Suprapubic skin (tissue), 4 donors: ENCODE measurements at regions not wholly inside any gene's neighbourhood (a gene's known extent, or its start where the extent isn't known, plus 50 kb on each side); places are given as distances from the start of the nearest gene placed in this dataset.

Experiments
- DNase-seq, 2 donors: peaks; one replicate each; pipeline ENCODE4 v3.0.0-alpha.2; 2019; ENCODE audit warnings: low spot score in 2 of 2
- H3K27ac ChIP-seq: fragments of 200-600 bp; sonication (generic); one replicate; pipeline ENCODE4 v1.5.1; 2019
- H3K27me3 ChIP-seq: fragments of 200-600 bp; sonication (generic); one replicate; pipeline ENCODE4 v1.5.1; 2019
- H3K36me3 ChIP-seq: fragments of 200-600 bp; sonication (generic); one replicate; pipeline ENCODE4 v1.5.1; 2019
- H3K4me1 ChIP-seq: fragments of 200-600 bp; sonication (generic); one replicate; pipeline ENCODE4 v1.5.1; 2019
- H3K4me3 ChIP-seq: fragments of 200-600 bp; sonication (generic); one replicate; pipeline ENCODE4 v1.5.1; 2019; ENCODE audit warnings: mild to moderate bottlenecking
- H3K9me3 ChIP-seq: fragments of 200-600 bp; sonication (generic); one replicate; pipeline ENCODE4 v1.5.1; 2019
- CTCF ChIP-seq, 2 donors: fragments of 200-600 bp in 1 of 2; fragments of 450-650 bp in 1 of 2; sonication (generic) in 1 of 2; IDR thresholded peaks; one replicate each; pipeline ENCODE4 v1.5.1; 2016 to 2019; ENCODE audit warnings: antibody characterized with exemption in 2 of 2, mild to moderate bottlenecking in 1 of 2, moderate library complexity in 1 of 2
- EP300 ChIP-seq: sonication (generic); formaldehyde crosslinking; IDR thresholded peaks from one replicate; pipeline ENCODE4 v1.6.1; 2017; ENCODE audit warnings: antibody characterized with exemption
- POLR2A ChIP-seq, 2 donors: fragments of 450-650 bp; IDR thresholded peaks; one replicate each; pipeline ENCODE4 v1.6.1; 2017; ENCODE audit warnings: antibody characterized with exemption in 2 of 2, mild to moderate bottlenecking in 2 of 2, moderate library complexity in 2 of 2
- POLR2AphosphoS5 ChIP-seq, 3 donors: sonication (generic); formaldehyde crosslinking; IDR thresholded peaks; one replicate each; pipeline ENCODE4 v1.6.1; 2017; ENCODE audit warnings: antibody characterized with exemption in 3 of 3
- WGBS: methylation state at CpG from one replicate; pipeline ENCODE4 v1.1.5; 2018; 5-methylcytosine and 5-hydroxymethylcytosine counted together

DNA sequence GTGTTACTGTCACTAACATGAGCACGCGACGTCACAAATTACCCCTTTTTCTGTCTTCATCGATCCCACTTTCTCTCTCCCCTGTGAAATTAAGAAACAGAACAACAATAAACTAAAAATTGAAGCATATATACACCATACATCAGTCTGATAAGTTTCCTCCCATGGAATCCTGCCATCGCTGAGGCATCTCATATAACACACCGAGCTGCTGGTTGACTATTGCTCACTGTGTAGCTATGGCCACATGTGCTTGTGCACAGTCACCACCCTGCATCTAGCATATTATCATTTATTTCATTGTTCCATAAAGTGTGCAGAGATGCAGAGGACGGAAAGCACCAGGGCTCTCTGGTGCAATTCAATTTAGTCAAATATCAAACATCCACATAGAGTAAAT is 777.9 kb upstream of the ARRDC4 start:
- 88% methylated on average over 7 of the region's 7 CpGs for WGBS
- H3K4me3 ChIP-seq = no peak overlapping the region
- no peak for DNase-seq
- H3K4me1 ChIP-seq = no peaks in the 10 kb centered on the region
- no peaks in the 10 kb centered on the region for H3K27me3 ChIP-seq
- H3K9me3 ChIP-seq = no peaks in the 10 kb centered on the region
- H3K27ac ChIP-seq = no peak overlapping the region
- H3K36me3 ChIP-seq = no peaks in the 10 kb centered on the region
- no peak for TF ChIP-seq POLR2A (IDR thresholded peaks at IDR 0.05)
- TF ChIP-seq CTCF (IDR thresholded peaks at IDR 0.05) = no peak
- no peak for TF ChIP-seq POLR2AphosphoS5 (IDR thresholded peaks at IDR 0.05)
- TF ChIP-seq EP300 = no peak

- DNase-seq = no peak
- WGBS = 71% methylated on average over 3 of the region's 3 CpGs
- Histone ChIP-seq H3K9me3 (peaks cover 4% of the 10 kb centered on the region), H3K27ac (no peak overlapping the region), H3K4me3 (no peak overlapping the region), H3K36me3 (no peaks in the 10 kb centered on the region), H3K4me1 (no peaks in the 10 kb centered on the region), H3K27me3 (no peaks in the 10 kb centered on the region)
- TF ChIP-seq POLR2A (IDR thresholded peaks at IDR 0.05) (no peak), EP300 (no peak), CTCF (IDR thresholded peaks at IDR 0.05) (no peak), POLR2AphosphoS5 (IDR thresholded peaks at IDR 0.05) (no peak)
Measured at GRCh38 chr15:97189162-97189780, 771.2 kb upstream of the ARRDC4 start.

DNA sequence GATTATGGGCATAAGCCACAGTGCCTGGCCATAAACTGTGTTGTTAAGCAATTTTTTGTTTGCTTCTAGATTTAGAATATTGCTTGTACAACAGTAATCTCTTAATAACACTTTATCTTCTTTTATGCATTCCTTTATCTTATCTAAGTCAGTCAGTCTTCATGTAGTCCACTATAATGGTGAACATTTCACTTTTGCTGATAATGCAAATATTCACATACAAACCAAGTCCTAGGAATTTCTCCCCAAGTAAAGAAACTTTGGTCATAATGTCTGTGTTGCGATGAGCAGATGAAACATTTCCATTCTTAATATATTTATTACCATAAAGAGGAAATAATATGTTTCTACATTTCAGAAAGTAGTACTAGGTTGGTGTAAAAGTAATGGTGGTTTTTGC is 765.8 kb upstream of the ARRDC4 start:
- H3K9me3 ChIP-seq = peaks cover 4% of the 10 kb centered on the region
- 98% methylated on average over 1 of the region's 1 CpG for WGBS
- TF ChIP-seq POLR2A (IDR thresholded peaks at IDR 0.05) = no peak
- no peak for TF ChIP-seq CTCF (IDR thresholded peaks at IDR 0.05)
- TF ChIP-seq POLR2AphosphoS5 (IDR thresholded peaks at IDR 0.05) = no peak
- no peak for TF ChIP-seq EP300
- H3K36me3 ChIP-seq = no peaks in the 10 kb centered on the region
- DNase-seq = no peak
- no peaks in the 10 kb centered on the region for H3K4me1 ChIP-seq
- H3K4me3 ChIP-seq = no peak overlapping the region
- no peak overlapping the region for H3K27ac ChIP-seq
- no peaks in the 10 kb centered on the region for H3K27me3 ChIP-seq

- Histone ChIP-seq H3K4me1 (no peaks in the 10 kb centered on the region), H3K27ac (no peak overlapping the region), H3K4me3 (no peak overlapping the region), H3K36me3 (no peaks in the 10 kb centered on the region), H3K27me3 (no peaks in the 10 kb centered on the region), H3K9me3 (peaks cover 4% of the 10 kb centered on the region)
- DNase-seq = no peak
- 75% methylated on average over 16 of the region's 16 CpGs for WGBS
- TF ChIP-seq POLR2AphosphoS5 (IDR thresholded peaks at IDR 0.05) = no peak
- TF ChIP-seq EP300 = no peak
- no peak for TF ChIP-seq POLR2A (IDR thresholded peaks at IDR 0.05)
- TF ChIP-seq CTCF (IDR thresholded peaks at IDR 0.05) = no peak
Measured at GRCh38 chr15:97196048-97197014, 764.2 kb upstream of the ARRDC4 start.

DNA sequence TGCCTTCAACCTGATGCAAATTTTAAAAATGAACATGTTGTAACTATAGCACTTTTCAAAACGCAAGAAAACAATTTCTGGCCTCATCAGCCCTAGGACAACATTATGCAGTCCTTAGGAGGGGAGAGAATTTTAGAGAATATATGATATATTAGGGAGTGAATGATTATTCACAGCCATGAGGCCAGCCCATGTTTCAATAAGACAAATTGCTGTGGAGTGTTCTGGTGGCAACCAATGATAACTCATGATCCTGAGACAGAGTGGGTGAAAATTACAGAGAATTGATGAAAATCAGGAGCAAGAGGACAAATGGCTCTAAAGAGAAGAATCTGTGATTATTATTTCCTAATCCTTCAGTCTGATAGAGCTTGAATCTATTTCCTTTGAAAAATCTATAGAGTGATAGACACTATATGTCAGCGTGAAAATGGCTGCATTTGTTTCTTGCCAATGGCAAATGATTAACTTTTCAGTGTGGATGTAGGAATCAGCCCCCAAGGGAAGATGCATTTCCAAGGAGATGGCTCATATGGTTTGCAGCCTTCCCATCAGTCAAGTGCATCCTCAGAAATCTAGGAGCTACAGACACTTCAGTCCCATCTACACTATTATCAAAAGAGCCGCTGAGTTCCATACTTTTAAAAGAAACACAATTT is 761.0 kb upstream of the ARRDC4 start:
- no peak overlapping the region for H3K27ac ChIP-seq
- DNase-seq = no peak
- TF ChIP-seq CTCF (IDR thresholded peaks at IDR 0.05) (no peak), POLR2A (IDR thresholded peaks at IDR 0.05) (no peak), EP300 (no peak), POLR2AphosphoS5 (IDR thresholded peaks at IDR 0.05) (no peak)
- H3K4me1 ChIP-seq = no peaks in the 10 kb centered on the region
- no peak overlapping the region for H3K4me3 ChIP-seq
- WGBS = 87% methylated on average over 3 of the region's 3 CpGs
- no peaks in the 10 kb centered on the region for H3K36me3 ChIP-seq
- no peaks in the 10 kb centered on the region for H3K9me3 ChIP-seq
- H3K27me3 ChIP-seq = no peaks in the 10 kb centered on the region
